HG03521 (cell line): ENCODE measurements at regions not wholly inside any gene's neighbourhood (a gene's known extent, or its start where the extent isn't known, plus 50 kb on each side); places are given as distances from the start of the nearest gene placed in this dataset.
"Not testable (repeated sequence)": the region's sequence is repeated elsewhere in the genome, so short reads cannot be mapped to it uniquely, and the experiment has no call there.

ENCODE experiments used
- ATAC-seq: cut with Tn5 transposase; IDR thresholded peaks from one replicate; pipeline ENCODE4 v1.9.1; 2021; ENCODE audit warnings: mild to moderate bottlenecking, moderate library complexity; ENCODE audit not compliant: unreplicated experiment

GRCh38 chr6:40849546-40849945 is 189.5 kb downstream of the UNC5CL start:
- ATAC-seq: no peak

- no peak for ATAC-seq
Measured at GRCh38 chr6:40848868-40849514, 190.0 kb downstream of the UNC5CL start.

GRCh38 chr6:40848038-40848437 is 191.0 kb downstream of the UNC5CL start:
- no peak for ATAC-seq

- no peak for ATAC-seq
Measured at GRCh38 chr6:40845553-40845952, 193.5 kb downstream of the UNC5CL start.

- ATAC-seq: no peak
Measured at GRCh38 chr6:40844246-40844645, 194.8 kb downstream of the UNC5CL start.

- ATAC-seq: no peak
Measured at GRCh38 chr6:40841721-40842120, 197.3 kb downstream of the UNC5CL start.

- ATAC-seq: no peak
Measured at GRCh38 chr6:40832691-40833090, 206.3 kb downstream of the UNC5CL start.

- ATAC-seq: no peak
Measured at GRCh38 chr6:40831381-40831780, 207.6 kb downstream of the UNC5CL start.

GRCh38 chr6:40825102-40825501 is 213.9 kb downstream of the UNC5CL start:
- ATAC-seq: no peak

- ATAC-seq: not testable (repeated sequence)
Measured at GRCh38 chr6:40823917-40824891, 214.8 kb downstream of the UNC5CL start.

- ATAC-seq: no peak
Measured at GRCh38 chr6:40822619-40823018, 216.4 kb downstream of the UNC5CL start.

- ATAC-seq: no peak
Measured at GRCh38 chr6:40819182-40819834, 219.7 kb downstream of the UNC5CL start.

- no peak for ATAC-seq
Measured at GRCh38 chr6:40817369-40817768, 221.7 kb downstream of the UNC5CL start.

GRCh38 chr6:40816601-40817000 is 222.4 kb downstream of the UNC5CL start:
- ATAC-seq: no peak

- no peak for ATAC-seq
Measured at GRCh38 chr6:40815731-40816130, 223.3 kb downstream of the UNC5CL start.

- no peak for ATAC-seq
Measured at GRCh38 chr6:40810171-40810570, 223.0 kb upstream of the LRFN2 start.

- no peak for ATAC-seq
Measured at GRCh38 chr6:40809627-40810026, 222.5 kb upstream of the LRFN2 start.

- no peak for ATAC-seq
Measured at GRCh38 chr6:40807484-40807883, 220.3 kb upstream of the LRFN2 start.

- ATAC-seq: no peak
Measured at GRCh38 chr6:40806256-40806864, 219.2 kb upstream of the LRFN2 start.

- no peak for ATAC-seq
Measured at GRCh38 chr6:40805336-40805735, 218.2 kb upstream of the LRFN2 start.

- no peak for ATAC-seq
Measured at GRCh38 chr6:40804905-40805304, 217.7 kb upstream of the LRFN2 start.
